Hepatocyte (in vitro differentiated cells): ENCODE measurements at regions not wholly inside any gene's neighbourhood (a gene's known extent, or its start where the extent isn't known, plus 50 kb on each side); places are given as distances from the start of the nearest gene placed in this dataset.

Experiments
- DNase-seq: peaks from one replicate; pipeline ENCODE4 v3.0.0-alpha.2; 2016; ENCODE audit warnings: low spot score
- H2AFZ ChIP-seq: fragments of 200-600 bp; sonication (generic); 2 replicates; pipeline ENCODE4 v1.6.0; 2016; ENCODE audit warnings: antibody characterized with exemption, mild to moderate bottlenecking
- H3K27ac ChIP-seq: fragments of 200-600 bp; sonication (generic); 2 replicates; pipeline ENCODE4 v1.5.1; 2016; ENCODE audit warnings: mild to moderate bottlenecking
- H3K27me3 ChIP-seq: fragments of 200-600 bp; sonication (generic); 2 replicates; pipeline ENCODE4 v1.6.1; 2016
- H3K36me3 ChIP-seq: fragments of 200-600 bp; sonication (generic); replicated peaks from 2 replicates; pipeline ENCODE4 v1.5.1; 2016; ENCODE audit warnings: low read depth; ENCODE audit not compliant: insufficient read depth
- H3K4me1 ChIP-seq: fragments of 200-600 bp; sonication (generic); 2 replicates; pipeline ENCODE4 v1.5.1; 2016; ENCODE audit warnings: mild to moderate bottlenecking, moderate library complexity; ENCODE audit not compliant: insufficient read depth
- H3K4me2 ChIP-seq: fragments of 200-600 bp; sonication (generic); 2 replicates; pipeline ENCODE4 v1.6.0; 2016
- H3K4me3 ChIP-seq: fragments of 200-600 bp; sonication (generic); 2 replicates; pipeline ENCODE4 v1.5.1; 2016; ENCODE audit warnings: mild to moderate bottlenecking
- H3K79me2 ChIP-seq: fragments of 200-600 bp; sonication (generic); 2 replicates; pipeline ENCODE4 v1.6.0; 2017; ENCODE audit warnings: mild to moderate bottlenecking
- H3K9me2 ChIP-seq: fragments of 200-600 bp; sonication (generic); replicated peaks from 2 replicates; pipeline ENCODE4 v1.6.0; 2017; ENCODE audit warnings: mild to moderate bottlenecking; ENCODE audit not compliant: insufficient read depth
- H3K9me3 ChIP-seq: fragments of 200-600 bp; sonication (generic); 2 replicates; pipeline ENCODE4 v1.5.1; 2016; ENCODE audit warnings: low read depth, mild to moderate bottlenecking
- H4K20me1 ChIP-seq: fragments of 200-600 bp; sonication (generic); 2 replicates; pipeline ENCODE4 v1.6.0; 2016; ENCODE audit warnings: mild to moderate bottlenecking; ENCODE audit not compliant: insufficient read depth, poor library complexity, severe bottlenecking
- CTCF ChIP-seq: fragments of 200-600 bp; sonication (generic); IDR thresholded peaks from 2 replicates; pipeline ENCODE4 v1.5.1; 2016; ENCODE audit warnings: antibody characterized with exemption, mild to moderate bottlenecking; ENCODE audit not compliant: poor library complexity
- EZH2 ChIP-seq: fragments of 200-600 bp; sonication (generic); IDR thresholded peaks from 2 replicates; pipeline ENCODE4 v1.6.1; 2016; ENCODE audit warnings: antibody characterized with exemption, mild to moderate bottlenecking, borderline replicate concordance
- EZH2phosphoT487 ChIP-seq: fragments of 200-600 bp; sonication (generic); IDR thresholded peaks from one replicate; pipeline ENCODE4 v1.6.1; 2018; ENCODE audit warnings: antibody characterized with exemption, mild to moderate bottlenecking, low read depth, moderate library complexity; ENCODE audit not compliant: unreplicated experiment, severe bottlenecking
- WGBS: methylation state at CpG from one replicate; pipeline ENCODE4 v1.1.6; 2016; ENCODE audit warnings: low lambda C conversion rate; ENCODE audit errors: missing lambda C conversion rate; 5-methylcytosine and 5-hydroxymethylcytosine counted together

GRCh38 chr7:18133921-18134320 lies 106.3 kb upstream of the PRPS1L1 start:
- TF ChIP-seq EZH2phosphoT487: no peak
- no peak for TF ChIP-seq EZH2
- no peak for TF ChIP-seq CTCF
- H2AFZ ChIP-seq: no peak overlapping the region
- WGBS: 95% methylated on average over 3 of the region's 3 CpGs
- H3K4me2 ChIP-seq: no peak overlapping the region
- H3K4me1 ChIP-seq: peaks cover 4% of the 10 kb centered on the region
- DNase-seq: no peak
- no peaks in the 10 kb centered on the region for H3K27me3 ChIP-seq
- no peak overlapping the region for H3K27ac ChIP-seq
- no peak overlapping the region for H3K4me3 ChIP-seq
- H4K20me1 ChIP-seq: no peaks in the 10 kb centered on the region
- H3K9me3 ChIP-seq: no peaks in the 10 kb centered on the region
- H3K36me3 ChIP-seq: no peaks in the 10 kb centered on the region
- H3K79me2 ChIP-seq: no peaks in the 10 kb centered on the region
- no peaks in the 10 kb centered on the region for H3K9me2 ChIP-seq

- TF ChIP-seq EZH2 (no peak), EZH2phosphoT487 (no peak), CTCF (no peak)
Observed at GRCh38 chr7:18140943-18141342, 113.3 kb upstream of the PRPS1L1 start.

GRCh38 chr7:18144166-18144565 lies 116.5 kb upstream of the PRPS1L1 start:
- no peak overlapping the region for H3K27ac ChIP-seq
- no peak overlapping the region for H3K4me2 ChIP-seq
- no peak for DNase-seq
- no peaks in the 10 kb centered on the region for H3K9me3 ChIP-seq
- H3K9me2 ChIP-seq: no peaks in the 10 kb centered on the region
- H3K27me3 ChIP-seq: no peaks in the 10 kb centered on the region
- H3K4me1 ChIP-seq: no peaks in the 10 kb centered on the region
- H3K4me3 ChIP-seq: no peak overlapping the region
- no peaks in the 10 kb centered on the region for H4K20me1 ChIP-seq
- no peaks in the 10 kb centered on the region for H3K79me2 ChIP-seq
- no peak for TF ChIP-seq CTCF
- H2AFZ ChIP-seq: no peak overlapping the region
- 0% methylated on average over 1 of the region's 1 CpG for WGBS
- no peaks in the 10 kb centered on the region for H3K36me3 ChIP-seq

More at GRCh38 chr7:18140943-18141342, 113.3 kb upstream of the PRPS1L1 start:
- Histone ChIP-seq H3K27ac (no peak overlapping the region), H2AFZ (no peak overlapping the region), H3K27me3 (no peaks in the 10 kb centered on the region), H3K4me3 (no peak overlapping the region), H3K9me2 (no peaks in the 10 kb centered on the region), H3K4me2 (no peak overlapping the region), H3K9me3 (no peaks in the 10 kb centered on the region), H3K4me1 (no peaks in the 10 kb centered on the region), H3K36me3 (no peaks in the 10 kb centered on the region), H4K20me1 (no peaks in the 10 kb centered on the region), H3K79me2 (no peaks in the 10 kb centered on the region)
- DNase-seq: no peak

- H3K4me2 ChIP-seq: no peak overlapping the region
- H3K27me3 ChIP-seq: no peaks in the 10 kb centered on the region
- no peak overlapping the region for H2AFZ ChIP-seq
- no peaks in the 10 kb centered on the region for H4K20me1 ChIP-seq
- no peaks in the 10 kb centered on the region for H3K9me3 ChIP-seq
- TF ChIP-seq CTCF: no peak
- no peak for TF ChIP-seq EZH2
- TF ChIP-seq EZH2phosphoT487: no peak
- H3K4me1 ChIP-seq: no peaks in the 10 kb centered on the region
- no peaks in the 10 kb centered on the region for H3K36me3 ChIP-seq
- DNase-seq: no peak
- H3K9me2 ChIP-seq: no peaks in the 10 kb centered on the region
- H3K27ac ChIP-seq: no peak overlapping the region
- no peak overlapping the region for H3K4me3 ChIP-seq
- no peaks in the 10 kb centered on the region for H3K79me2 ChIP-seq
Observed at GRCh38 chr7:18145160-18145559, 117.5 kb upstream of the PRPS1L1 start.
